DOHH2 (cell line): ENCODE measurements at regions not wholly inside any gene's neighbourhood (a gene's known extent, or its start where the extent isn't known, plus 50 kb on each side); places are given as distances from the start of the nearest gene placed in this dataset.

ENCODE experiments used
- CTCF ChIP-seq: fragments of 200-600 bp; sonication (generic); IDR thresholded peaks from one replicate; pipeline ENCODE4 v1.5.1; 2014; ENCODE audit warnings: antibody characterized with exemption, mild to moderate bottlenecking, low read depth, low read length; ENCODE audit not compliant: poor library complexity, severe bottlenecking
- EZH2phosphoT487 ChIP-seq: fragments of 200-600 bp; sonication (generic); IDR thresholded peaks from 2 replicates; pipeline ENCODE4 v1.6.1; 2017; ENCODE audit warnings: borderline replicate concordance, mild to moderate bottlenecking, antibody characterized with exemption, low read length, moderate library complexity, mixed read lengths

- TF ChIP-seq CTCF (no peak), EZH2phosphoT487 (no peak)
These were observed 267.9 kb downstream of the PDCD6IP start for GRCh38 chr3:34066328-34066727.
